ENCODE measurements at regions not wholly inside any gene's neighbourhood (a gene's known extent, or its start where the extent isn't known, plus 50 kb on each side); places are given as distances from the start of the nearest gene placed in this dataset.

- TF ChIP-seq ZNF140 (tag by site-specific recombination; IDR thresholded peaks at IDR 0.05) = no peak
- TF ChIP-seq, protein P1, sequence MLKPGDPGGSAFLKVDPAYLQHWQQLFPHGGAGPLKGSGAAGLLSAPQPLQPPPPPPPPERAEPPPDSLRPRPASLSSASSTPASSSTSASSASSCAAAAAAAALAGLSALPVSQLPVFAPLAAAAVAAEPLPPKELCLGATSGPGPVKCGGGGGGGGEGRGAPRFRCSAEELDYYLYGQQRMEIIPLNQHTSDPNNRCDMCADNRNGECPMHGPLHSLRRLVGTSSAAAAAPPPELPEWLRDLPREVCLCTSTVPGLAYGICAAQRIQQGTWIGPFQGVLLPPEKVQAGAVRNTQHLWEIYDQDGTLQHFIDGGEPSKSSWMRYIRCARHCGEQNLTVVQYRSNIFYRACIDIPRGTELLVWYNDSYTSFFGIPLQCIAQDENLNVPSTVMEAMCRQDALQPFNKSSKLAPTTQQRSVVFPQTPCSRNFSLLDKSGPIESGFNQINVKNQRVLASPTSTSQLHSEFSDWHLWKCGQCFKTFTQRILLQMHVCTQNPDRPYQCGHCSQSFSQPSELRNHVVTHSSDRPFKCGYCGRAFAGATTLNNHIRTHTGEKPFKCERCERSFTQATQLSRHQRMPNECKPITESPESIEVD (tag by site-specific recombination; IDR thresholded peaks at IDR 0.05) = peak; percentile 35
- TF ChIP-seq ZNF302 (tag by site-specific recombination; IDR thresholded peaks at IDR 0.05; ENCODE audit: low read depth) = peak; percentile 80; the same call in 1 of the 2 replicates
- TF ChIP-seq ZNF530 (tag by site-specific recombination; IDR thresholded peaks at IDR 0.05; ENCODE audit: low read depth) = no peak
- no peak for TF ChIP-seq OVOL3 (tag by site-specific recombination; IDR thresholded peaks at IDR 0.05)
- TF ChIP-seq ZNF660 (tag by site-specific recombination; IDR thresholded peaks at IDR 0.05) = peak; percentile 91
- no peak for TF ChIP-seq ZBTB10 (tag by site-specific recombination; IDR thresholded peaks at IDR 0.05)
- TF ChIP-seq TCF7L2 (IDR thresholded peaks at IDR 0.05; ENCODE audit: borderline replicate concordance, low read depth, low read length) = peak; percentile 30; the same call in 1 of the 2 replicates
- 0 out of 2 replicates have a peak, but pooled peaks have one; percentile 20 for TF ChIP-seq ZIC2 (tag by site-specific recombination; IDR thresholded peaks at IDR 0.05)
- no peak for TF ChIP-seq ZNF311 (tag by site-specific recombination; IDR thresholded peaks at IDR 0.05; ENCODE audit: borderline replicate concordance)
- TF ChIP-seq ZNF510 (tag by site-specific recombination; IDR thresholded peaks at IDR 0.05; ENCODE audit: insufficient replicate concordance) = peak; percentile 12
- peak; percentile 54; the same call in 1 of the 2 replicates for TF ChIP-seq TRIM28 (IDR thresholded peaks at IDR 0.05; ENCODE audit: borderline replicate concordance, low read length)
- peak; percentile 40; the same call in 1 of the 2 replicates for TF ChIP-seq GLIS1 (tag by site-specific recombination; IDR thresholded peaks at IDR 0.05)
- TF ChIP-seq ZNF560 (tag by site-specific recombination; IDR thresholded peaks at IDR 0.05; ENCODE audit: borderline replicate concordance) = no peak
- TF ChIP-seq, protein P2, sequence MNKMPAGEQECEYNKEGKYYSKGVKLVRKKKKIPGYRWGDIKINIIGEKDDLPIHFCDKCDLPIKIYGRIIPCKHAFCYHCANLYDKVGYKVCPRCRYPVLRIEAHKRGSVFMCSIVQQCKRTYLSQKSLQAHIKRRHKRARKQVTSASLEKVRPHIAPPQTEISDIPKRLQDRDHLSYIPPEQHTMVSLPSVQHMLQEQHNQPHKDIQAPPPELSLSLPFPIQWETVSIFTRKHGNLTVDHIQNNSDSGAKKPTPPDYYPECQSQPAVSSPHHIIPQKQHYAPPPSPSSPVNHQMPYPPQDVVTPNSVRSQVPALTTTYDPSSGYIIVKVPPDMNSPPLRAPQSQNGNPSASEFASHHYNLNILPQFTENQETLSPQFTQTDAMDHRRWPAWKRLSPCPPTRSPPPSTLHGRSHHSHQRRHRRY (tag by site-specific recombination; IDR thresholded peaks at IDR 0.05) = no peak
- TF ChIP-seq ZNF184 (tag by site-specific recombination; IDR thresholded peaks at IDR 0.05) = peak; percentile 94
- TF ChIP-seq ZNF488 (tag by site-specific recombination; IDR thresholded peaks at IDR 0.05) = no peak
- TF ChIP-seq, protein P3, sequence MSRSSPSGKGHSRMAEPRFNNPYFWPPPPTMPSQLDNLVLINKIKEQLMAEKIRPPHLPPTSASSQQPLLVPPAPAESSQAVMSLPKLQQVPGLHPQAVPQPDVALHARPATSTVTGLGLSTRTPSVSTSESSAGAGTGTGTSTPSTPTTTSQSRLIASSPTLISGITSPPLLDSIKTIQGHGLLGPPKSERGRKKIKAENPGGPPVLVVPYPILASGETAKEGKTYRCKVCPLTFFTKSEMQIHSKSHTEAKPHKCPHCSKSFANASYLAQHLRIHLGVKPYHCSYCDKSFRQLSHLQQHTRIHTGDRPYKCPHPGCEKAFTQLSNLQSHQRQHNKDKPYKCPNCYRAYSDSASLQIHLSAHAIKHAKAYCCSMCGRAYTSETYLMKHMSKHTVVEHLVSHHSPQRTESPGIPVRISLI (tag by site-specific recombination; IDR thresholded peaks at IDR 0.05) = peak; percentile 86
- peak; percentile 85 for TF ChIP-seq ZNF558 (tag by site-specific recombination; IDR thresholded peaks at IDR 0.05)
- peak; percentile 99 for TF ChIP-seq FEZF1 (tag by site-specific recombination; IDR thresholded peaks at IDR 0.05)
- TF ChIP-seq ZNF366 (tag by site-specific recombination; conservative IDR thresholded peaks at IDR 0.05) = peak; percentile 85
- TF ChIP-seq ZNF16 (tag by site-specific recombination; IDR thresholded peaks at IDR 0.05; ENCODE audit: low read depth) = no peak
- TF ChIP-seq ZSCAN4 (tag by site-specific recombination; IDR thresholded peaks at IDR 0.05) = peak; percentile 58; the same call in 1 of the 2 replicates
- peak; percentile 88 for TF ChIP-seq INSM2 (tag by site-specific recombination; IDR thresholded peaks at IDR 0.05)
- no peak for TF ChIP-seq ZNF433 (tag by site-specific recombination; IDR thresholded peaks at IDR 0.05; ENCODE audit: low read depth)
- TF ChIP-seq, protein P4, sequence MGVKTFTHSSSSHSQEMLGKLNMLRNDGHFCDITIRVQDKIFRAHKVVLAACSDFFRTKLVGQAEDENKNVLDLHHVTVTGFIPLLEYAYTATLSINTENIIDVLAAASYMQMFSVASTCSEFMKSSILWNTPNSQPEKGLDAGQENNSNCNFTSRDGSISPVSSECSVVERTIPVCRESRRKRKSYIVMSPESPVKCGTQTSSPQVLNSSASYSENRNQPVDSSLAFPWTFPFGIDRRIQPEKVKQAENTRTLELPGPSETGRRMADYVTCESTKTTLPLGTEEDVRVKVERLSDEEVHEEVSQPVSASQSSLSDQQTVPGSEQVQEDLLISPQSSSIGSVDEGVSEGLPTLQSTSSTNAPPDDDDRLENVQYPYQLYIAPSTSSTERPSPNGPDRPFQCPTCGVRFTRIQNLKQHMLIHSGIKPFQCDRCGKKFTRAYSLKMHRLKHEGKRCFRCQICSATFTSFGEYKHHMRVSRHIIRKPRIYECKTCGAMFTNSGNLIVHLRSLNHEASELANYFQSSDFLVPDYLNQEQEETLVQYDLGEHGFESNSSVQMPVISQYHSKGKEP (tag by site-specific recombination; IDR thresholded peaks at IDR 0.05) = peak; percentile 72
- no peak for TF ChIP-seq ZNF133 (tag by site-specific recombination; IDR thresholded peaks at IDR 0.05)
Measured at GRCh38 chr1:231106347-231106746, 55.5 kb upstream of the TRIM67 start (continued).

All from HEK293 (cell line).